ENCODE measurements at regions not wholly inside any gene's neighbourhood (a gene's known extent, or its start where the extent isn't known, plus 50 kb on each side); places are given as distances from the start of the nearest gene placed in this dataset.
"Not testable (repeated sequence)": the region's sequence is repeated elsewhere in the genome, so short reads cannot be mapped to it uniquely, and the experiment has no call there.

- H3K4me3 ChIP-seq (ENCODE audit: low read depth, low read length), result no peak overlapping the region
- no peak for TF ChIP-seq CTCF (IDR thresholded peaks at IDR 0.05; ENCODE audit: low read depth, low read length, missing control alignments)
- DNase-seq (ENCODE audit: low read depth), result no peak
Observed at GRCh38 chr12:28711421-28711820, 437.7 kb upstream of the FAR2 start.

- DNase-seq (ENCODE audit: low read depth), result no peak
- TF ChIP-seq CTCF (IDR thresholded peaks at IDR 0.05; ENCODE audit: low read depth, low read length, missing control alignments), result no peak
- H3K4me3 ChIP-seq (ENCODE audit: low read depth, low read length), result no peak overlapping the region
Observed at GRCh38 chr12:28742791-28743190, 406.3 kb upstream of the FAR2 start.

GRCh38 chr12:28746734-28747325 is 402.2 kb upstream of the FAR2 start:
- no peak overlapping the region for H3K4me3 ChIP-seq (ENCODE audit: low read depth, low read length)
- no peak for TF ChIP-seq CTCF (IDR thresholded peaks at IDR 0.05; ENCODE audit: low read depth, low read length, missing control alignments)
- no peak for DNase-seq (ENCODE audit: low read depth)

GRCh38 chr12:28750946-28751685 is 398.0 kb upstream of the FAR2 start:
- TF ChIP-seq CTCF (IDR thresholded peaks at IDR 0.05; ENCODE audit: low read depth, low read length, missing control alignments), result no peak
- DNase-seq (ENCODE audit: low read depth), result no peak
- no peak overlapping the region for H3K4me3 ChIP-seq (ENCODE audit: low read depth, low read length)

GRCh38 chr12:28755027-28755426 is 394.1 kb upstream of the FAR2 start:
- TF ChIP-seq CTCF (IDR thresholded peaks at IDR 0.05; ENCODE audit: low read depth, low read length, missing control alignments), result no peak
- no peak overlapping the region for H3K4me3 ChIP-seq (ENCODE audit: low read depth, low read length)
- DNase-seq (ENCODE audit: low read depth), result no peak

- no peak overlapping the region for H3K4me3 ChIP-seq (ENCODE audit: low read depth, low read length)
- TF ChIP-seq CTCF (IDR thresholded peaks at IDR 0.05; ENCODE audit: low read depth, low read length, missing control alignments), result no peak
- DNase-seq (ENCODE audit: low read depth), result no peak
Observed at GRCh38 chr12:28759333-28759732, 389.7 kb upstream of the FAR2 start.

GRCh38 chr12:28760040-28760903 is 388.8 kb upstream of the FAR2 start:
- H3K4me3 ChIP-seq (ENCODE audit: low read depth, low read length), result not testable (repeated sequence)

GRCh38 chr12:28761897-28762296 is 387.2 kb upstream of the FAR2 start:
- H3K4me3 ChIP-seq (ENCODE audit: low read depth, low read length); DNase-seq (ENCODE audit: low read depth): not testable (repeated sequence)

More at GRCh38 chr12:28760040-28760903, 388.8 kb upstream of the FAR2 start:
- not testable (repeated sequence) for DNase-seq (ENCODE audit: low read depth)

All from GM12864 (cell line).